H9 (cell line): ENCODE measurements at regions not wholly inside any gene's neighbourhood (a gene's known extent, or its start where the extent isn't known, plus 50 kb on each side); places are given as distances from the start of the nearest gene placed in this dataset.

Source experiments
- DNase-seq: peaks from one replicate; pipeline ENCODE4 v3.0.0-alpha.2; 2017
- H2AFZ ChIP-seq: one replicate; pipeline ENCODE4 v1.6.1; 2013; ENCODE audit warnings: mild to moderate bottlenecking, low read length, control low read depth, moderate library complexity
- H2AK5ac ChIP-seq: 2 replicates; pipeline ENCODE4 v1.6.1; 2013; ENCODE audit warnings: low read length, control low read depth, mixed read lengths; ENCODE audit not compliant: insufficient read length
- H2BK120ac ChIP-seq: one replicate; pipeline ENCODE4 v1.6.1; 2013; ENCODE audit warnings: low read depth, mild to moderate bottlenecking, low read length, control low read depth, inconsistent platforms; ENCODE audit not compliant: poor library complexity, severe bottlenecking
- H2BK12ac ChIP-seq: 2 replicates; pipeline ENCODE4 v1.6.1; 2013; ENCODE audit warnings: low read length, control low read depth, mixed read lengths, low read depth; ENCODE audit not compliant: insufficient read length
- H2BK15ac ChIP-seq: 2 replicates; pipeline ENCODE4 v1.6.1; 2013; ENCODE audit warnings: low read depth, low read length, control low read depth
- H2BK20ac ChIP-seq: one replicate; pipeline ENCODE4 v1.6.1; 2013; ENCODE audit warnings: low read depth, mild to moderate bottlenecking, low read length, control low read depth, inconsistent platforms; ENCODE audit not compliant: poor library complexity, severe bottlenecking
- H2BK5ac ChIP-seq: 2 replicates; pipeline ENCODE4 v1.6.1; 2013; ENCODE audit warnings: low read length, control low read depth, mixed read lengths; ENCODE audit not compliant: insufficient read length
- H3K14ac ChIP-seq: 2 replicates; pipeline ENCODE4 v1.6.1; 2013; ENCODE audit warnings: low read length, control low read depth; ENCODE audit not compliant: insufficient read depth
- H3K18ac ChIP-seq: 2 replicates; pipeline ENCODE4 v1.6.1; 2013; ENCODE audit warnings: low read depth, mild to moderate bottlenecking, mixed read lengths, low read length, control low read depth; ENCODE audit not compliant: insufficient read length
- H3K23ac ChIP-seq: 2 replicates; pipeline ENCODE4 v1.6.1; 2013; ENCODE audit warnings: low read length, control low read depth, mixed read lengths, low read depth; ENCODE audit not compliant: insufficient read length
- H3K23me2 ChIP-seq: 2 replicates; pipeline ENCODE4 v1.6.1; 2013; ENCODE audit warnings: low read depth, mild to moderate bottlenecking, mixed read lengths, low read length, control low read depth; ENCODE audit not compliant: insufficient read length, poor library complexity, severe bottlenecking
- H3K27ac ChIP-seq: 2 replicates; pipeline ENCODE4 v1.5.1; 2013; ENCODE audit warnings: low read length, control low read depth, mixed read lengths, low read depth; ENCODE audit not compliant: insufficient read length
- H3K27me3 ChIP-seq: 2 replicates; pipeline ENCODE4 v1.6.1; 2013; ENCODE audit warnings: low read length, control low read depth, inconsistent platforms; ENCODE audit not compliant: insufficient read depth
- H3K4ac ChIP-seq: 2 replicates; pipeline ENCODE4 v1.6.1; 2013; ENCODE audit warnings: low read depth, mild to moderate bottlenecking, control low read depth, inconsistent platforms, low read length, moderate library complexity
- H3K4me1 ChIP-seq: 2 replicates; pipeline ENCODE4 v1.6.1; 2013; ENCODE audit warnings: low read length, control low read depth, inconsistent platforms; ENCODE audit not compliant: insufficient read depth
- H3K4me2 ChIP-seq: 2 replicates; pipeline ENCODE4 v1.6.1; 2013; ENCODE audit warnings: low read length, control low read depth, mixed read lengths; ENCODE audit not compliant: insufficient read length, insufficient read depth
- H3K56ac ChIP-seq: 2 replicates; pipeline ENCODE4 v1.6.1; 2013; ENCODE audit warnings: low read depth, mild to moderate bottlenecking, mixed read lengths, low read length, control low read depth; ENCODE audit not compliant: insufficient read length
- H3K79me1 ChIP-seq: 2 replicates; pipeline ENCODE4 v1.6.1; 2013; ENCODE audit warnings: low read depth, mild to moderate bottlenecking, moderate library complexity, low read length, control low read depth, inconsistent platforms; ENCODE audit not compliant: insufficient read depth, poor library complexity, severe bottlenecking
- H3K79me2 ChIP-seq: 2 replicates; pipeline ENCODE4 v1.6.1; 2013; ENCODE audit warnings: low read length, control low read depth, inconsistent platforms; ENCODE audit not compliant: insufficient read depth
- H3K9ac ChIP-seq: 2 replicates; pipeline ENCODE4 v1.6.1; 2013; ENCODE audit warnings: low read length, control low read depth, mixed read lengths; ENCODE audit not compliant: insufficient read length; ENCODE audit errors: extremely low read depth
- H3K9me3 ChIP-seq: one replicate; pipeline ENCODE4 v1.6.1; 2013; ENCODE audit warnings: low read depth, low read length, inconsistent platforms; ENCODE audit not compliant: control insufficient read depth
- H3T11ph ChIP-seq: one replicate; pipeline ENCODE4 v1.6.1; 2013; ENCODE audit warnings: mild to moderate bottlenecking, low read length, control low read depth, inconsistent platforms
- H4K20me1 ChIP-seq: one replicate; pipeline ENCODE4 v1.6.1; 2013; ENCODE audit not compliant: control insufficient read depth, insufficient read length, insufficient read depth
- H4K5ac ChIP-seq: 2 replicates; pipeline ENCODE4 v1.6.1; 2013; ENCODE audit warnings: low read depth, mild to moderate bottlenecking, mixed read lengths, low read length, control low read depth; ENCODE audit not compliant: insufficient read length
- H4K8ac ChIP-seq: replicated peaks from 2 replicates; pipeline ENCODE4 v1.6.1; 2013; ENCODE audit warnings: low read length, control low read depth, mixed read lengths, low read depth; ENCODE audit not compliant: insufficient read length
- H4K91ac ChIP-seq: 2 replicates; pipeline ENCODE4 v1.6.1; 2013; ENCODE audit warnings: low read depth, mild to moderate bottlenecking, moderate library complexity, mixed read lengths, low read length, control low read depth; ENCODE audit not compliant: insufficient read length
- H3K27ac Mint-ChIP-seq, 3 experiments: 2 replicates in 2 of 3; 3 replicates in 1 of 3; pipeline ENCODE4 v1.8.0; 2020 to 2021; ENCODE audit warnings: mixed read lengths in 3 of 3, mild to moderate bottlenecking in 1 of 3, moderate library complexity in 1 of 3
- H3K27me3 Mint-ChIP-seq: 2 replicates; pipeline ENCODE4 v1.8.0; 2021; ENCODE audit warnings: low read depth, mild to moderate bottlenecking, moderate library complexity, mixed read lengths
- H3K36me3 Mint-ChIP-seq, 3 experiments: 2 replicates in 2 of 3; 3 replicates in 1 of 3; pipeline ENCODE4 v1.8.0; 2020 to 2021; ENCODE audit warnings: low read depth in 3 of 3, mixed read lengths in 3 of 3; ENCODE audit not compliant: insufficient read depth in 1 of 3
- H3K4me1 Mint-ChIP-seq, 2 experiments: 2 replicates each; pipeline ENCODE4 v1.8.0; 2020; ENCODE audit warnings: mixed read lengths in 2 of 2
- H3K4me3 Mint-ChIP-seq, 2 experiments: 2 replicates in 1 of 2; 3 replicates in 1 of 2; pipeline ENCODE4 v1.8.0; 2020 to 2021; ENCODE audit warnings: mild to moderate bottlenecking in 2 of 2, mixed read lengths in 2 of 2, moderate library complexity in 1 of 2
- H3K9me3 Mint-ChIP-seq, 2 experiments: 2 replicates in 1 of 2; 3 replicates in 1 of 2; pipeline ENCODE4 v1.8.0; 2020; ENCODE audit warnings: mild to moderate bottlenecking in 2 of 2, mixed read lengths in 2 of 2, moderate library complexity in 1 of 2
- CTCF ChIP-seq: fragments of 200-600 bp; sonication (generic); conservative IDR thresholded peaks from 3 replicates; pipeline ENCODE4 v1.8.0; 2021; ENCODE audit warnings: antibody characterized with exemption, mild to moderate bottlenecking
- WGBS: extraction: QIAGEN DNeasy Blood & Tissue Kit; methylation state at CpG from one replicate; pipeline ENCODE4 v1.1.7; 2013; ENCODE audit warnings: missing lambda C conversion rate, low lambda C conversion rate, mixed read lengths; ENCODE audit not compliant: insufficient read length; ENCODE audit errors: extremely low coverage; 5-methylcytosine and 5-hydroxymethylcytosine counted together

- Mint-ChIP-seq H3K27me3 (no peaks in the 10 kb centered on the region), H3K4me3 (no peak overlapping the region), H3K9me3 (no peaks in the 10 kb centered on the region), H3K36me3 (no peaks in the 10 kb centered on the region), H3K27ac (no peak overlapping the region), H3K4me1 (peaks cover 7 to 19% of the 10 kb centered on the region in 2 experiments)
- Histone ChIP-seq H2AFZ (no peak overlapping the region), H3T11ph (no peak overlapping the region), H3K9me3 (no peaks in the 10 kb centered on the region), H3K4ac (no peak overlapping the region), H2AK5ac (no peak overlapping the region), H3K56ac (no peak overlapping the region), H4K8ac (no peak overlapping the region), H2BK15ac (no peak overlapping the region), H4K91ac (no peak overlapping the region), H3K27me3 (no peaks in the 10 kb centered on the region), H3K14ac (no peak overlapping the region), H3K4me1 (no peaks in the 10 kb centered on the region), H2BK12ac (peak overlapping the region; percentile 68), H3K27ac (no peak overlapping the region), H3K23me2 (no peaks in the 10 kb centered on the region), H2BK20ac (no peak overlapping the region), H4K5ac (no peak overlapping the region), H3K9ac (no peak overlapping the region), H3K18ac (no peak overlapping the region), H4K20me1 (no peaks in the 10 kb centered on the region), H3K79me2 (no peaks in the 10 kb centered on the region), H2BK5ac (no peak overlapping the region), H3K79me1 (no peaks in the 10 kb centered on the region), H2BK120ac (no peak overlapping the region), H3K4me2 (no peak overlapping the region), H3K23ac (no peak overlapping the region)
- DNase-seq: no peak
- WGBS: no CpG with 5 or more reads among the region's 4 CpGs
- no peak for TF ChIP-seq CTCF
Measured at GRCh38 chr7:20911081-20911480, 124.4 kb upstream of the SP8 start.
